Activated CD4-positive, alpha-beta T cell treated with anti-CD3 and anti-CD28 coated beads, Interleukin-2, Interleukin-6, amounts not matched to agents 100 ng/mL and 50 ng/mL, durations not matched to agents 16 hours and 8 hours (primary cell): ENCODE measurements at regions not wholly inside any gene's neighbourhood (a gene's known extent, or its start where the extent isn't known, plus 50 kb on each side); places are given as distances from the start of the nearest gene placed in this dataset.
"Not testable (repeated sequence)": the region's sequence is repeated elsewhere in the genome, so short reads cannot be mapped to it uniquely, and the experiment has no call there.

ENCODE experiments used
- DNase-seq: peaks from one replicate; pipeline ENCODE4 v3.0.0-alpha.2; 2020

DNA sequence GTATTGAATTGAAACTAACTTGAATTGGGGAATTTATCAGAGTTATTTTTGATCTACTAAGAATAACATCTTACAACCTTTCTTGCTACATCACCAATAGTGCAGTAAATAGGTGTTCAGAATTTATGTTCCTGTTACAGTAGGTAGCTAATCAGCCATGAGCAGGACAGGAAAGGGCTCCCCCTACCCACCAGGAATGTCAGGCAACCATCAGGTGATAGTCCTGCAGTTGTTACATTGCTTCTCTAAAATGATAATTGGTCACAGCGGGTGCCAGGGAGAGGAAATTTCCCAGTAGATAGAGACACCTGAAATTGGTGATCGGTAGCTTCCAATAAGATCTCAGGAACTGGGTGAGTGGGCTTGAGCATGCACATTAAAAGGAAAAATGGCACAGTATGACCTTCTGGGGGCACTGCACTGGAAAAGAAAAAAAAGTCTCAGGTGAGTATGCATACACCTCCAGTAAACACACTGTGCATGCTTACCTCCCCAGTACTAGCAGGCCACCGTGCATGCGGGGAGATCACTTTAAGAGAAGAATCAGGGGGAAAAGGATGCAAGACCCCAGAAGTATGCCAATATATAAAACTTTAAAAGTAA lies 1092.0 kb upstream of the LRRTM1 start:
- no peak for DNase-seq

DNA sequence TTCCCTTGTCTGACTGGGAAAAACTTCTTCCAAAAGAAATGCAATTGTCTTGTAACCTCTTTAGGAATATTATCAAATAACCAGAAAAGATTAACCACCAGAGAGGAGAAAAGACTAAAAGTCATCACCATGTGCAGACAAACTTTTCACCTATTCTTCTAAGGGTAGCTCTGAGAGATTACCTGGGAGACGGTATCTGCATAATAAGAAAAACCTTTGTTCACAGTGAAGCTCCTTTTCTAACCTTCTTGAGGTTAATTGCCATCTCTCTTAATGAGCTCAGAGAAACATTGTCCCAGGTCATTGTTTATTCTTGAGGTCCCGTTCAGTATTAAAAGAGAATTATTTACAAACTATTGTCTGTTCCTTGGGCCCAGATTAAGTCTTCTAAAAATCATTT lies 1091.2 kb upstream of the LRRTM1 start:
- no peak for DNase-seq

DNA sequence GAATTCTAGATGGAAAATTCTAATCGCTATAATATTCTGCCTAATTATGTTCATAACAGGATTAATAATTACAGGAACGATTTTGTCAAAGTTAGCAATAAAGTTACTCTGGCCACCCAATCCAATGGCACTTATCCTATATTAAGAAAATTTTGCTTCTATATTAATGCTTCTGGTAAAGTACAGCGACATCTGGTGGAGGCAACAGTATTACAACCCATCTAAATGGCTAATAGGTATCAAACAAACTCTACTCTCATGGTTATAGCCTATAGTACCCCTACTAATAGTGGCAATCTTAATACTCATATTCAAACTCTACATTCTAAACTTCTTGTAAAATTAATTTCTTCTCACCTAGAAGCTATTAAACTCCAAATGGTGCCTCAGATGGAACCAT lies 1084.7 kb upstream of the LRRTM1 start:
- no peak for DNase-seq

DNA sequence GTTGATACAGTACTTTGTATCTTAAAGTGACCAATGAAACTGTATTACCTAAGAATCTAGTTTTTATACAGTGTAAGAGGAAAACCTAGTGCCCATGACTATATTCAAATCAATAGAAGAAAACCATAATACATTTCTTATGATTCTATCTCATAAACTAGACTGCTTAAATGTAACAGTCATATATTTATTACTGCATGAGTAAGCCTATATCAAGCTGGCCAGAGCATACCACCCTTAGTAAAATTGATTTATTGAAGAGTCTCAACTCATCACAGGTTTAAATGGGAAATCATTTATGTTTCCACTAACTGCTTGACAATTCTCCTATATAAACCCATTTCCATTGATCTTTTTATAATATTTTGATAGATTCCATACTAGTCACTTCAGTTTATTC lies 1059.2 kb upstream of the LRRTM1 start:
- no peak for DNase-seq

DNA sequence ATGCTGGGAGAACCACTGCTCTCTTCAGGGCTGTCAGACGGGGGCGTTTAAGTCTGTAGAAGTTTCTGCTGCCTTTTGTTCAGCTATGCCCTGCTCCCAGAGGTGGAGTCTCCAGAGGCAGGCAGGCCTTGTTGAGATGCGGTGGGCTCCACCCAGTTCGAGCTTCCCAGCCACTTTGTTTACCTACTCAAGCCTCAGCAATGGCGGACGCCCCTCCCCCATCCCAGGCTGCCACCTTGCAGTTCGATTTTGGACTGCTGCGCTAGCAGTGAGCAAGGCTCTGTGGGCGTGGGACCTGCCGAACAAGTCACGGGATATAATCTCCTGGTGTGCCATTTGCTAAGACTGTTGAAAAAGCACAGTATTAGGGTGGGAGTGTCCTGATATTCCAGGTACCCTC lies 1057.9 kb upstream of the LRRTM1 start:
- not testable (repeated sequence) for DNase-seq

DNA sequence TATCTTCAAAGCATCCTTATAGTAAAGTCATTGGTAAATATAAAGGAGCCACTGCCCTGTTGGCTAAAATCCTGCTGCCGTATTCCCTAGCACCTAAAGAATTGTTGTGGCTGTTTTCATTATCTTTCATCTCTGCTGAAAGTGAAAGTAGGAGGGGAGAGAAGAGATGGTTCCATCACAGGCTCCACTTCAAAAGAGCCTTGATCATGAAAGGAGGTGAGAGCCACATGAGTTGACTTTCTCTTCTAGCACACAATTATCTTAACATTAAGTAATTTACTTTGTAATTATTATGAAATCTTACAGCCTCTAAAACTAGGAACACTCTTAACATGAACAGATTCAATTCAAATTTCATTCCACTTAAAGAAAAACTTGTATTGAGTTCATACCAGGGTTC lies 1050.9 kb upstream of the LRRTM1 start:
- DNase-seq, result no peak

DNA sequence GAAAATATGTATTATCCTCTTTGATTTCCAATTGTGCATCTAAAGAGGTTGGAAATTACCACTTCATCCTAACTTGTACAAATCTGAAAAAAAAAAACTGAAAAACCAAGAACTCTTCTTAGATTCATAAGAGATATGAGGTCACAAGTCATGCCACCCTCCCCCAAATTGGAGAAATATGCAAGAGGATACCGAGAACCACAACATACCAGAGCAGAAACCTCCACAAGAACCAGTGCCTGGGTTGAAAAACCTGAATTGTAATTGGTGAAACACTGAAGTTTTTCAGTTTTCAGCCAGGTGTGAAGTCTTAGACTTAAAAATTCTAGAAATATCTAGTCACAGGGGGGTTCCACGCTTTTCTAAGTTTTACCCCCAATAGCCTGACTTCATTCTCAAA lies 1029.5 kb upstream of the LRRTM1 start:
- no peak for DNase-seq

DNA sequence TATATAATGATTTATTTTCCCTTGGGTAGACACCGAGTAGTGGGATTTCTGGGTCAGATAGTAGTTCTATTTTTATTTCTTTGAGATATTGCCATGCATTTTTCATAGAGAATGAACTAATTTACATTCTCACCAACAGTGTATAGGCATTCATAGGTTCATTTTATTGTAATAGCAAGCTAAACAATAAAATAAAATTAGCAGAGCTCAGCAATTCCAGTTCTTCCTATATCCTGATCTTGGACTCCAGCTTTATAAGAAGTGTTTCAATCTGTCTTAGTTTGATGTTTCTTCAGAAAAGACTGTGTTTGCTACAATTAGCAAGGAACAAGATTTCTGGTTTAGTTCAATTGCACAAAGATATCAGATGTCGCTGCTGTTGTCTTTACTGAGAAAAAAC lies 1024.4 kb upstream of the LRRTM1 start:
- DNase-seq, result no peak

DNA sequence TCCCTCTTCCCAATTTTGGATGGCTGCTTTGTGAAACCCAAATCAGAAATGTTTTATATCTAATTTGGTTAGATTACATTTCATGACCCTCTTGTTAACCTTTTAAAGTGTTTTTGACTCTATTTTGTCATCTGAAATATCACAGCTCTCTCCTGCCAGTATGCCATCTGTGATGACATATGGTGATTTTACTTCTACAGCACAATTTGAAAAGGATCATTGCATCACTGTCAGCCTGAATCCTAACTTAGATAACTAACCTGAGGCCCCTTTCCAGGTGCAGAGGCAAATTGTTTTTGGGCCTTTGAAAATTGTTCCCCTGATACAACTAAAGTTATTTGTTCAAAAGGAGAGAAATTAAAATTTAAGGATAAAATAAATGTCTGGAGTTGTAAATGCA lies 1023.4 kb upstream of the LRRTM1 start:
- no peak for DNase-seq

DNA sequence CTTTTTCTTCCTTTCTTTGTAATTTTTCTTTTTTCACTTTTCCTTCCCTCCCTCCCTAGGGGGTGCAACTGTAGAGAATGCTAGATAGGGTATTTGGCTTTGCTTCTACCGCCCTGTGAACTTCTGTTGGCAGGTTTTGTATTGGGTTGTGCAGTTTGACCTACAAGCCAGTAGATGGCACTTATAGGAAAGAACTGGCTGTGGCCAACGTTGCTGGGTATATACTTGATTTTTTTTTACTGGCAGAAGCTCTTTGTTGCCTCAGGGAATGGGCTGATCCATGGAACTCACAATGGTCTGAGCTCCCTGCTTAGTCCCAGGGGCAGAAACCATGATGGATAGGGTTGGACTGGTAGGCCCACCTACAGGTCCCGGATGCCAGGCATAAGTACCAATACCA lies 1019.5 kb upstream of the LRRTM1 start:
- DNase-seq, result no peak

DNA sequence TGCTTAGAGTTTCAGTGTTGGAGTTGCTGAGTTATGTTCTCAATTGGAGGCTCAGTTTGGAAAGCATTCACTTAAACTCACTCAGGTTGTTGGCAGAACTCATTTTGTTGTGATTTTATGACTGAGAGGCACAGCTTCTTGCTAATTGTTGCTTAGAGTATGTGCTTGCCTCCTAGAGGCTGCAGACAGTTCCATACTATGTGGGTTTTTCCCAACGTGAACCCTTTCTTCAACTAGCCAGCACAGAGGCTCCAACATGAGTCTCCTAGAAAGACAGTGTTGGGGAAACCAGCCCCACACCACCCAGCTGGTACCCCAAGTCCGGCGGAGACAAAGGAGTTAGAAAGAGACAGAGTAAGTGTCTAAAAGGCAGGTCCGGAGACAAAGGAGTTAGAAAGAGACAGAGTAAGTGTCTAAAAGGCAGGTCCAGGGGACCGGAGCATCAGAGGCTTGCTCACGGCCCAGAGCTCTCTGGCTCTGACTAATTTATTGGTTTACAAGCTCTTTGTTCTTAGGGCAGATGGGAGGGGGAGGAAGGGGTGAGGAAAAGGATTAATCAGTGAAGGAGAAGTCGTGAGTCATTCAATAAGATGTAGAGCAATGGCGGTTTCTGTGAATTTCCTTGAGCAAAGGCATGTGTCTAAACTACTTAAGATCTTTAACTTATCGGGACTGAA lies 999.7 kb upstream of the LRRTM1 start:
- no peak for DNase-seq

DNA sequence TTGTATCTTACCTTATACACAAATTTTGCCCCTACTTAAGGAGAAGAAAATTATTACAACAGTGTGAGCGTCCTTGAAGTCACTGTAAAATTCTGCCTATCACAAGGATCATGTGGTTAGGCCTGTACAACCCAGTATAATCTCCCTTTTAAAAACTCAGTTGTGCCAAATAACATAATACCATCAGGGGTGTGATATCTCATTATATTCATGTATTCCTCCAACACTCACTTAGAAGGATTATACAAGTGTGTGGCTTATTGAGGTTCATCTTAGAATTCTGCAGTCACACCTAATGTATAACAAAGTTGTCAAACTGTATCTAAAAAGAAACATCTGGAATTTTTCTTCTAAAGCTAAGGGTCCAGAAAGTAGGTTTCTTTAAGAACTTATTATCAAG lies 998.8 kb upstream of the LRRTM1 start:
- no peak for DNase-seq

DNA sequence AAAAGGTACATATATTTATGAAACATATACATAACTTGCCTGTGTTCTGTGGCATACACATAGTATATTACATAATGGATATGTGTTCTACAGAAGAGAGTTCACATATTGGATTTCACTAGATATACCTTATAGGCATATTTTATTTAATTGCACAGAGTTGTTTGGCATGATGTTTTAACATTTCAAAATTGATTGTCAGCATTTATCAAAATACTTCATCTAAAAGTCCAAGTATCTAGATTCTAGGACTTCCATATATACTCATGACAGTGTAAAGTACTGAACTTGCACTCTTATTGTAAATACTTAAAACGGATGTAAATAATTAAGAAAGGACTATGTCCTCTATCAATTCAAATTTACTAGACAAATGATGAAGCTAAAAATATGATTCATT lies 995.3 kb upstream of the LRRTM1 start:
- DNase-seq, result no peak

DNA sequence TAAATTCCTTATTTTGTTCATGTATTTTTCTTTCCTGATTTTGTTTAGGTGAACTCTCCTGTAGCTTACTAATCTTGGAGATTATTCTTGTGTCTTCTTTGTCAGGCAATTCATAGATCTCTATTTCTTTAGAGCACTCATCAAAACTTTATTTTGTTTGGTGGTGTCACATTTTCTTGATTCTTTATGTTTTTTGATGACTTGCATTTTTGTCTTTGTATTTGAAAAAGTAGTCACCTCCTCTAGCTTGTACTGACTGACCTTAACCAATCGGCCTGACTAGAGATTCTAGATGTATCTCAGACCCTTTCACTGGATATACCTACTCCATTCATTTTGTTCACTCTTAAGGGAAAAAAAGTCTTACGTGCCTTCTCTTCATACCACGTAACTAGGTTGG lies 986.3 kb upstream of the LRRTM1 start:
- no peak for DNase-seq

DNA sequence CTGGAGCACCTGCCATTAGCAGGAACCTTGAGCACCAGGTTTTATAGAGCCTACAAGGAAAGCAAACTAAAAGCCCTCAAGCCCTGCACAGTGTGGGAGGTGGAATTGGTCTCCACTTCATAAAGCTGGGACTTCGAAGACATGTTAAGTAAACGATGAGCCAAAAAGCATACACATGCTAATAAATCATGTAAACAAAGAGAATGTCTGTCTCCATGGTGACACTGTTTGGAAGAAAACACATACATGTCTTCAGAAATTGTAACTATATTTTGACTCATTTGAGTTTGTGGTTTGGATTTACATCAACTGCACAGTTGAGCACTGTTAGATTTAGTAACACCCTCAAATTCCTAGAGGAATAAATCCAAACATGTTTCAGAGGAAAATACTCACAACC lies 978.5 kb upstream of the LRRTM1 start:
- no peak for DNase-seq

DNA sequence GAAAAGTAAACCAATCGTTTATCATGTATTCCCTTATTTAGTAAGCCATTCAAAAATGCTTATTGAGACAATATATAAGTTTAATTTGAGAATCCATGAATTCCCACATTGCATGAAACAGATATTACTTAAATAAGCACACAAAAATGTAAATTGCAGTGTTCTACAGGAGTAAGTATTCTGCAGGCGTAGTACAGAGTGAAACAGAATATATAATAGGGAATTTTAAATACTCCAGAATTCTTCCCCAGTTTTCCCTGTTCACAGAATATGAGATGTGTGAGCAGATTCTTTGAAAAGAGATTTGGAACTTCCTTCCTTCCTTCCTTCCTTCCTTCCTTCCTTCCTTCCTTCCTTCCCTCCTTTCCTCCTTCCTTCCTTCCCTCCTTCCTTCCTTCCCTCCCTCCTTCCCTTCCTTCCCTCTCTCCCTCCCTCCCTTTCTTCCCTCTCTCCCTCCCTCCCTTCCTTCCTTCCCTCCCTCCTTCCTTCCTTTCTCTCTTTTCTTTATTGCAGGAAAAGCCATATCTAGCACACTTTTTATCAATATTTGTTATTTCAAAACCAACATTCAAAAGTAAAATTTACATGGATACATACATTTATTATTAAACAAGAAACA lies 977.7 kb upstream of the LRRTM1 start:
- DNase-seq, result no peak

DNA sequence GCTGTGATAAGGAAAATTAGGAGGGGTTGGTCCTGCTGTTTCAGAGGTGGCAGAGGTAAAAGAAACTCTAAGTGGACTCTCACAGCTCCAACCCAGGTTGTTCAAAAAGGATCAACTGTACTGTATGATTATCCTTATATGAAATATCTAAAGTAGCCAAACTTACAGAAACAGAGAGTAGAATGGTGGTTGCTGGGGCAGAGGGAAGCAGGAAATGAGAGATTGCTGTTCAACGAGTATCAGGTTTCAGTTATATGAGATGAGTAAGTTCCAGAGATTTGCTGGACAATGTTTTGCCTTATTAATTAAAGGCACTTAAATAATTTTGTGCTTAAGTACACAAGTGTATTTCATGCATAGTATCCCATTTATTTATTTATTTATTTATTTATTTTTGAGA lies 972.0 kb upstream of the LRRTM1 start:
- DNase-seq, result no peak

DNA sequence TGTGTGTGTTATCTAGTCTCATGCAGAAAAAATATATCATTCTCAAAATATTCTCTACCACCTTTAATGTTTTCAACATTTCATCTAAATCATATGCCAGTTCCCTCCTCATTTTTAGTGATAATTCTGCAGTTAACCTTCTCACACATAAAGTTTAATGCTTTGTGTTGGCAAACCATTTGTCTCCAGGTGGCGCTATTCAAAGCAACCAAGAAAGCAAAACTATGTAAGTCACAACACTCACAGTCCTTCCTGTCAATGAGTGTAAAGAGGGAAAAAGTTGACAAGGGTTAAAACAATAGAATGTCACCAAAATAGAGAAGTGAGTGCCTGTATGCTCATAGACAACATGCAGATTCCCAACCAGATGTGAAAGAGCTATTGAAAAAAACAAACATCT lies 961.6 kb upstream of the LRRTM1 start:
- DNase-seq, result peak; percentile 1

DNA sequence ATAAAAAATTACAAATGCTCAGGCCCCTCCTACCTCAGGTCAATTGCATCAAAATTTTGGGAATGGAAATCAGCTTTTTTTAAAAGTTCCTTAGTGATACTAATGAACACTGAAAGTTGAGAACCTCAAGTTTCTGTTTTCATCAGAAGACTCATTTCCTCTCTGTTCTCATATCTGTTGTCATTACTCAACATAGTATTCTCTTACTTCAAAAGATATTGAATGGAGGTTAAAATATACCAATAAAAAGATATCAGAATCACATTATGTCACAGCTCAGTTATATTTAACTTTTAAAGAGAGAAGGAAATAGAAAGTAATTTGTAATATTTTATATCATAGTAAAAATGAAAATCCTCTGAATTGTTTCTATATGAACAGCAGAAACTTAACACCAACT lies 959.4 kb upstream of the LRRTM1 start:
- DNase-seq, result no peak

DNA sequence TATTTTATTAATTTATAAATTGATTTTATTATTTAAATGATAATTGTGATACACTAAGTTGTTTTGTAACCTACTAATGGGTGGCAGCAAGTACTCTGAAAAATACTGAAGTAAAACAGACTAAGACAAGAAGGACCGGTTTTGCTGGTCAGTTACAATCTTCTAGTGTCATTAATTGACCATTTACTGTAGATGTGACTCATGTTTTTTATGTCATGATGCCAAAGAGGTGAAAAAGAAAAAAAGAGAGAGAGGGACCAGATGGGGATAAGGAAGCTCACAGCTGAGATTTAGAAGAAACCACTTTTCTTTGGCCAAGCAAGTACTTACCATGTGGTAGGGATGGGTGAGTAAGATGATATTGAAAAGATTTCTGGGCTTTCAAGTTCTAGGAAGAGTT lies 955.8 kb upstream of the LRRTM1 start:
- no peak for DNase-seq

DNA sequence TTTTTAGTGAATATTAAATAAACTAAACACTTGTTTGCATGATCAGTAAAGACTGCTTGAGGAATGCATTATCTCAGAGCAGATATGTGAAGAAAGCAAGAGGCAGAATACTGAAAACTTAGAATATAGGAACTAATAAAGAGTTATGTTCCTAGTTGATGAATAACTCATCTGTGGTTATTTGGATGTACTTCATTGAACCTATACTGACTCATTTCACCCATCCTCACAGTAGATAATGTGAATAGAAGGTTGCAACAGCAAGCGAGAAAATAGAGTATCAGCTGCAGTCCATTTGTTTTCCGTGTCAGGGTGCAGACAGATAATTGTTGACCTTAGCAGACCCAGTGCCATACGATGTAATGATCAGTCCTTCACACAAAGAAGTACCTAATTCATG lies 945.7 kb upstream of the LRRTM1 start:
- DNase-seq, result no peak

DNA sequence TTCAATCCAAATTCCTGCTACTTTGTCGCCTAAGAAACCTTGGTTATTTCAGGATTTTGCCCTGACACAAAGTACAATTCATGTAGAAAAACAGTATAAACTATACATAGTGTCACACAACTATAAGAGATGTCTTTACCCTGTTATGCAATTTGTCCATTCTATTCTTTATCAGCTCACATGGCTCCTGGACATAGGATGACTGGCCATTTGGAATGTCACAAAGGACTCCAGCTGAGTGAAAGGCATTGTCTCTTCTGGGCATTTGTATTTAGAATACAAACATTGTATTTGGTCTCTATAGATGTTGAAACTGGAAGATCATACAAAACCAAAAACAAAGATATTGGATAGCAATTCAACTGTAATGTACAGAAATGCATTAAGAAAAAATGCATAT lies 944.6 kb upstream of the LRRTM1 start:
- DNase-seq, result no peak

DNA sequence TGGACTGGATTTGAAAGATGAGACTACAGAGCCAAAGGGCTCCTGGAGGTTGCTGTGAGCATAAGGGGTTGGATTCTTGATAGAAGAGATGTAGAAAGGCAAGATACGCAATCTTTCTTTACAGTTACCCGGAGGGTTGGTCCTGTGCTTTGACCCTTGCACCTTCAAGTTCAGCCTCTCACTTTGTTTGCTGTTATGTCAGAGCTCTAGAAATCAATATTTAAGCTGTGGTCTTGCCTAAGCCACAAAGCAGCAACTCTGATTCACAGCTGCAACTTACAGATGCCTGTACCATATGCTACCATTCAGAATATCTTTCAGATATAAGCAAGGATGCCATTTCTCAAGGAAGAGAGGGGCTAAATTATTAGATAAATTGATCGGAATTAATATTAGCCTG lies 943.1 kb upstream of the LRRTM1 start:
- no peak for DNase-seq

DNA sequence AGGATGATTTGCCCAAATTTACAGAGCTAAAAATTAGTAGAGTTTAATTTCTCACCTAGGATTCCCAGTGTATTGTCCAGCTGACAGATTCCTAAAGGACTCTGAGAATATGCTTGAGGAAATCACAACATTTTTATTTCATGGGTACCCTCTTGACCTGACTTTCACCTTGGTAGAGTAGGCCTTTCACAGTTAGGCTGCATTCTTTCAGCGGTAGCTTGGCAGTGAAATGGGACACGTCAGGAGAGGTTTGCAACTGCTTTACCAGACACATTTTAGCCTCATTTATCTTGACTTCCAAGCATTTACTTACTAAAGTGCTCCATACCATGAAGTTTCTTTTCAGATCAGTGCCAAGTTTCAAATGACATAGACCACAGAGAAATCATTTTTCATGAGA lies 937.9 kb upstream of the LRRTM1 start:
- no peak for DNase-seq

DNA sequence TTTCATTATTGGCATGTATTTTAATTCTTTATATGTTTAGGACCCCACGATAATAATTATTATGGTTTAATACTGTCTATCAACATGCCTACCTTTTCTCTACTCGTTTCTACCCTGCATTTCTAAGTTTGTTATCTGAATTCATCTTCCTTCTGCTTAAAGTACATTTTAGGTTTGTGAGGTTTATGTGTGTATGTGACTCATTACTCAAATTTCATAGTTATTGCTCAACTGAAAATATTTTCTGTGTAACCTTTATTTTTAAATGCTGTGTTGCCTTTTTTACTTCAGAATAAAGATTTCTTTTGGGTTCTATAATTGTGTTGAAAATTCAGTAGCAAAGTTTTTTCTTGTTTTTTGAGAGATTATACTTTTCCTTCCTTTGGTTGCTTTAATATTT lies 933.9 kb upstream of the LRRTM1 start:
- DNase-seq, result no peak
